Neural progenitor cell (in vitro differentiated cells): ENCODE measurements at regions not wholly inside any gene's neighbourhood (a gene's known extent, or its start where the extent isn't known, plus 50 kb on each side); places are given as distances from the start of the nearest gene placed in this dataset.

Source experiments
- DNase-seq: peaks from one replicate; pipeline ENCODE4 v3.0.0-alpha.2; 2016; ENCODE audit warnings: low spot score
- H2AFZ ChIP-seq: fragments of 200-600 bp; sonication (generic); replicated peaks from 2 replicates; pipeline ENCODE4 v1.6.1; 2016; ENCODE audit warnings: antibody characterized with exemption
- H3F3A ChIP-seq: fragments of 200-600 bp; sonication (generic); 2 replicates; pipeline ENCODE4 v1.6.1; 2016; ENCODE audit warnings: antibody characterized with exemption, low read depth
- H3K27ac ChIP-seq: fragments of 200-600 bp; sonication (generic); 2 replicates; pipeline ENCODE4 v1.5.1; 2016; ENCODE audit warnings: mild to moderate bottlenecking
- H3K27me3 ChIP-seq: fragments of 200-600 bp; sonication (generic); 2 replicates; pipeline ENCODE4 v1.6.1; 2016; ENCODE audit warnings: mild to moderate bottlenecking, moderate library complexity
- H3K36me3 ChIP-seq: fragments of 200-600 bp; sonication (generic); 2 replicates; pipeline ENCODE4 v1.5.1; 2016
- H3K4me1 ChIP-seq: fragments of 200-600 bp; sonication (generic); 2 replicates; pipeline ENCODE4 v1.6.1; 2016; ENCODE audit warnings: mixed run types
- H3K4me2 ChIP-seq: fragments of 200-600 bp; sonication (generic); 2 replicates; pipeline ENCODE4 v1.6.1; 2016
- H3K4me3 ChIP-seq: fragments of 200-600 bp; sonication (generic); 2 replicates; pipeline ENCODE4 v1.5.1; 2016
- H3K79me2 ChIP-seq: fragments of 200-600 bp; sonication (generic); 2 replicates; pipeline ENCODE4 v1.6.1; 2016; ENCODE audit warnings: low read depth
- H3K9ac ChIP-seq: fragments of 200-600 bp; sonication (generic); 2 replicates; pipeline ENCODE4 v1.6.1; 2016
- H3K9me3 ChIP-seq: fragments of 200-600 bp; sonication (generic); 2 replicates; pipeline ENCODE4 v1.5.1; 2016; ENCODE audit warnings: low read depth
- H4K20me1 ChIP-seq: fragments of 200-600 bp; sonication (generic); 2 replicates; pipeline ENCODE4 v1.6.1; 2016; ENCODE audit warnings: low read depth
- H3K27ac Mint-ChIP-seq: 3 replicates; pipeline ENCODE4 v1.8.0; 2021; ENCODE audit warnings: mixed read lengths
- H3K27me3 Mint-ChIP-seq: 2 replicates; pipeline ENCODE4 v1.8.0; 2022; ENCODE audit warnings: low read depth, mild to moderate bottlenecking, inconsistent platforms, moderate library complexity, mixed read lengths; ENCODE audit not compliant: insufficient read depth
- H3K36me3 Mint-ChIP-seq: 3 replicates; pipeline ENCODE4 v1.8.0; 2021; ENCODE audit warnings: mixed read lengths
- H3K4me1 Mint-ChIP-seq: 3 replicates; pipeline ENCODE4 v1.8.0; 2021; ENCODE audit warnings: mixed read lengths
- H3K4me3 Mint-ChIP-seq: 3 replicates; pipeline ENCODE4 v1.8.0; 2021; ENCODE audit warnings: mild to moderate bottlenecking, moderate library complexity, mixed read lengths
- H3K9me3 Mint-ChIP-seq: 3 replicates; pipeline ENCODE4 v1.8.0; 2020; ENCODE audit warnings: mixed read lengths
- EZH2 ChIP-seq: fragments of 200-600 bp; sonication (generic); IDR thresholded peaks from 2 replicates; pipeline ENCODE4 v1.6.1; 2017; ENCODE audit warnings: antibody characterized with exemption, mild to moderate bottlenecking, moderate library complexity
- EZH2phosphoT487 ChIP-seq: fragments of 200-600 bp; sonication (generic); IDR thresholded peaks from 2 replicates; pipeline ENCODE4 v1.6.1; 2017; ENCODE audit warnings: antibody characterized with exemption
- TF ChIP-seq, protein P1 (sequence below): fragments of 200-600 bp; sonication (generic); IDR thresholded peaks from 2 replicates; pipeline ENCODE4 v1.5.1; 2017; ENCODE audit warnings: antibody characterized with exemption, mild to moderate bottlenecking

DNA sequence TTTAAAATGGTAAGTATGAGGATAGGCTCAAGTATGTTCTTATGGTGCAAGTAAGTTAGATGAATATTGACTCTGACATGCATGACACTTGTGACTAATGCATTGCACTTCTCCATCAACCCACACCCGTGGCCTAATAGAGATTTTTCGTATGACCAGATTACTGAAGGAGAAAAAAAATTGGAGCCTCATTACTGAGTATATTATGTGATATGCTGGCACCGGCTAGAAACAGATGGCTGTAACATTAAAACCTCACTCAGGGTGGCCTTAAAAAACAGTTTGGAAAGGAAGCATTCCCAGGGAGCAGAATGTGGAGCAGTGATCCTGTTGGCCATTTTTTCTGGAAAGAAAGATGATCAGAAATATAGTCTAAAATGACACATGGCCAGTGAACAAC, 766.4 kb downstream of the PRELID2 start:
- peaks cover 36% of the 10 kb centered on the region for H3K4me1 Mint-ChIP-seq
- peaks cover 3% of the 10 kb centered on the region for H3K27me3 Mint-ChIP-seq
- Histone ChIP-seq H3K27ac (no peak overlapping the region), H3K27me3 (no peaks in the 10 kb centered on the region), H3K4me3 (no peak overlapping the region), H4K20me1 (no peaks in the 10 kb centered on the region), H3K9me3 (no peaks in the 10 kb centered on the region), H3K9ac (no peak overlapping the region), H3K79me2 (no peaks in the 10 kb centered on the region), H2AFZ (no peak overlapping the region), H3K4me2 (no peak overlapping the region), H3F3A (no peaks in the 10 kb centered on the region), H3K36me3 (no peaks in the 10 kb centered on the region), H3K4me1 (peaks cover 19% of the 10 kb centered on the region)
- no peaks in the 10 kb centered on the region for H3K9me3 Mint-ChIP-seq
- no peak overlapping the region for H3K27ac Mint-ChIP-seq
- no peak overlapping the region for H3K4me3 Mint-ChIP-seq
- H3K36me3 Mint-ChIP-seq = no peaks in the 10 kb centered on the region
- TF ChIP-seq EZH2 = no peak
- no peak for DNase-seq

- H4K20me1 ChIP-seq = no peaks in the 10 kb centered on the region
- no peak overlapping the region for H3K9ac ChIP-seq
- H3K36me3 Mint-ChIP-seq = no peaks in the 10 kb centered on the region
- H3K36me3 ChIP-seq = no peaks in the 10 kb centered on the region
- H3K9me3 ChIP-seq = no peaks in the 10 kb centered on the region
- peaks cover 8% of the 10 kb centered on the region for H3K9me3 Mint-ChIP-seq
- no peaks in the 10 kb centered on the region for H3K79me2 ChIP-seq
- H3K27ac ChIP-seq = no peak overlapping the region
- H3K4me3 ChIP-seq = no peak overlapping the region
- no peaks in the 10 kb centered on the region for H3F3A ChIP-seq
- TF ChIP-seq, protein P1, sequence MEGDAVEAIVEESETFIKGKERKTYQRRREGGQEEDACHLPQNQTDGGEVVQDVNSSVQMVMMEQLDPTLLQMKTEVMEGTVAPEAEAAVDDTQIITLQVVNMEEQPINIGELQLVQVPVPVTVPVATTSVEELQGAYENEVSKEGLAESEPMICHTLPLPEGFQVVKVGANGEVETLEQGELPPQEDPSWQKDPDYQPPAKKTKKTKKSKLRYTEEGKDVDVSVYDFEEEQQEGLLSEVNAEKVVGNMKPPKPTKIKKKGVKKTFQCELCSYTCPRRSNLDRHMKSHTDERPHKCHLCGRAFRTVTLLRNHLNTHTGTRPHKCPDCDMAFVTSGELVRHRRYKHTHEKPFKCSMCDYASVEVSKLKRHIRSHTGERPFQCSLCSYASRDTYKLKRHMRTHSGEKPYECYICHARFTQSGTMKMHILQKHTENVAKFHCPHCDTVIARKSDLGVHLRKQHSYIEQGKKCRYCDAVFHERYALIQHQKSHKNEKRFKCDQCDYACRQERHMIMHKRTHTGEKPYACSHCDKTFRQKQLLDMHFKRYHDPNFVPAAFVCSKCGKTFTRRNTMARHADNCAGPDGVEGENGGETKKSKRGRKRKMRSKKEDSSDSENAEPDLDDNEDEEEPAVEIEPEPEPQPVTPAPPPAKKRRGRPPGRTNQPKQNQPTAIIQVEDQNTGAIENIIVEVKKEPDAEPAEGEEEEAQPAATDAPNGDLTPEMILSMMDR = no peak
- TF ChIP-seq EZH2 (no peak), EZH2phosphoT487 (no peak)
- H2AFZ ChIP-seq = peak overlapping the region; percentile 44
- H3K27me3 ChIP-seq = no peaks in the 10 kb centered on the region
- H3K4me1 ChIP-seq = no peaks in the 10 kb centered on the region
- H3K27me3 Mint-ChIP-seq = peaks cover 4% of the 10 kb centered on the region
- peak overlapping the region; percentile 94 for H3K27ac Mint-ChIP-seq
- H3K4me1 Mint-ChIP-seq = peaks cover 32% of the 10 kb centered on the region
- H3K4me3 Mint-ChIP-seq = peak overlapping the region; percentile 46
- no peak for DNase-seq
- no peak overlapping the region for H3K4me2 ChIP-seq
Observed at GRCh38 chr5:145062280-145063062, 772.7 kb downstream of the PRELID2 start.

GRCh38 chr5:145056800-145057199, 778.3 kb downstream of the PRELID2 start:
- no peaks in the 10 kb centered on the region for H3K36me3 Mint-ChIP-seq
- no peak overlapping the region for H3K4me2 ChIP-seq
- peaks cover 3% of the 10 kb centered on the region for H3K27me3 Mint-ChIP-seq

More at GRCh38 chr5:145056800-145057199, 778.3 kb downstream of the PRELID2 start:
- no peak for DNase-seq
- Mint-ChIP-seq H3K27ac (no peak overlapping the region), H3K4me1 (peaks cover 3% of the 10 kb centered on the region), H3K4me3 (no peak overlapping the region), H3K9me3 (peaks cover 8% of the 10 kb centered on the region)
- no peaks in the 10 kb centered on the region for H3K27me3 ChIP-seq
- no peaks in the 10 kb centered on the region for H3K4me1 ChIP-seq
- TF ChIP-seq EZH2 = no peak
- TF ChIP-seq, protein P1 = no peak
- no peak for TF ChIP-seq EZH2phosphoT487
- no peaks in the 10 kb centered on the region for H4K20me1 ChIP-seq
- H3K9ac ChIP-seq = no peak overlapping the region
- H3F3A ChIP-seq = no peaks in the 10 kb centered on the region
- H3K79me2 ChIP-seq = no peaks in the 10 kb centered on the region
- no peaks in the 10 kb centered on the region for H3K9me3 ChIP-seq
- H2AFZ ChIP-seq = no peak overlapping the region
- H3K36me3 ChIP-seq = no peaks in the 10 kb centered on the region
- no peak overlapping the region for H3K27ac ChIP-seq
- H3K4me3 ChIP-seq = no peak overlapping the region
